ENCODE measurements at regions not wholly inside any gene's neighbourhood (a gene's known extent, or its start where the extent isn't known, plus 50 kb on each side); places are given as distances from the start of the nearest gene placed in this dataset.

GRCh38 chr5:8694545-8694944 lies 825.6 kb downstream of the MTRR start:
- Mint-ChIP-seq H3K9me3 (peaks cover 2% of the 10 kb centered on the region), H3K27me3 (ENCODE audit: insufficient read depth) (no peaks in the 10 kb centered on the region), H3K27ac (no peak overlapping the region), H3K4me3 (no peak overlapping the region), H3K36me3 (ENCODE audit: low read depth) (no peaks in the 10 kb centered on the region), H3K4me1 (no peaks in the 10 kb centered on the region)
- H3K4me3 ChIP-seq (ENCODE audit: low read length), result no peak overlapping the region
- H3K9me3 ChIP-seq (ENCODE audit: control insufficient read depth, low read length), result no peaks in the 10 kb centered on the region
- DNase-seq, result no peak
- no peak overlapping the region for H3K27ac ChIP-seq (ENCODE audit: low read depth, low read length)
- WGBS, 2 experiments (ENCODE audit: insufficient coverage in 1 of 2, insufficient read length in 1 of 2), result 91 to 95% methylated on average over 3 of the region's 3 CpGs
- no peak overlapping the region for H3K9ac ChIP-seq (ENCODE audit: extremely low read depth, low read length, poor library complexity, severe bottlenecking)
- no peaks in the 10 kb centered on the region for H3K4me1 ChIP-seq (ENCODE audit: control insufficient read depth, insufficient read depth, low read length)
- H3K27me3 ChIP-seq (ENCODE audit: control insufficient read depth, insufficient read depth, low read length, poor library complexity, severe bottlenecking), result no peaks in the 10 kb centered on the region
- no peaks in the 10 kb centered on the region for H3K36me3 ChIP-seq (ENCODE audit: control insufficient read depth, insufficient read depth, low read length)
- TF ChIP-seq CTCF (conservative IDR thresholded peaks at IDR 0.05), result no peak

GRCh38 chr5:8695902-8696845 lies 827.2 kb downstream of the MTRR start:
- no peak overlapping the region for H3K4me3 Mint-ChIP-seq
- H3K27ac ChIP-seq (ENCODE audit: low read depth, low read length), result no peak overlapping the region
- H3K27me3 ChIP-seq (ENCODE audit: control insufficient read depth, insufficient read depth, low read length, poor library complexity, severe bottlenecking), result no peaks in the 10 kb centered on the region
- no peaks in the 10 kb centered on the region for H3K36me3 ChIP-seq (ENCODE audit: control insufficient read depth, insufficient read depth, low read length)
- TF ChIP-seq CTCF (conservative IDR thresholded peaks at IDR 0.05), result no peak
- H3K36me3 Mint-ChIP-seq (ENCODE audit: low read depth), result no peaks in the 10 kb centered on the region
- H3K9me3 ChIP-seq (ENCODE audit: control insufficient read depth, low read length), result no peaks in the 10 kb centered on the region
- H3K4me3 ChIP-seq (ENCODE audit: low read length), result no peak overlapping the region
- no peak for DNase-seq
- no peaks in the 10 kb centered on the region for H3K27me3 Mint-ChIP-seq (ENCODE audit: insufficient read depth)
- H3K9ac ChIP-seq (ENCODE audit: extremely low read depth, low read length, poor library complexity, severe bottlenecking), result no peak overlapping the region
- no peaks in the 10 kb centered on the region for H3K4me1 Mint-ChIP-seq
- H3K27ac Mint-ChIP-seq, result no peak overlapping the region
- no peaks in the 10 kb centered on the region for H3K4me1 ChIP-seq (ENCODE audit: control insufficient read depth, insufficient read depth, low read length)
- 88 to 89% methylated on average over 4 to 10 of the region's 10 CpGs for WGBS, 2 experiments (ENCODE audit: insufficient coverage in 1 of 2, insufficient read length in 1 of 2)
- H3K9me3 Mint-ChIP-seq, result peaks cover 2% of the 10 kb centered on the region

- H3K27ac ChIP-seq (ENCODE audit: low read depth, low read length), result no peak overlapping the region
- H3K36me3 ChIP-seq (ENCODE audit: control insufficient read depth, insufficient read depth, low read length), result no peaks in the 10 kb centered on the region
- Mint-ChIP-seq H3K4me3 (no peak overlapping the region), H3K36me3 (ENCODE audit: low read depth) (no peaks in the 10 kb centered on the region), H3K27ac (no peak overlapping the region), H3K4me1 (no peaks in the 10 kb centered on the region), H3K9me3 (peaks cover 2% of the 10 kb centered on the region), H3K27me3 (ENCODE audit: insufficient read depth) (no peaks in the 10 kb centered on the region)
- no peaks in the 10 kb centered on the region for H3K9me3 ChIP-seq (ENCODE audit: control insufficient read depth, low read length)
- no peak for TF ChIP-seq CTCF (conservative IDR thresholded peaks at IDR 0.05)
- DNase-seq, result no peak
- no peaks in the 10 kb centered on the region for H3K27me3 ChIP-seq (ENCODE audit: control insufficient read depth, insufficient read depth, low read length, poor library complexity, severe bottlenecking)
- 94 to 100% methylated on average over 1 to 5 of the region's 5 CpGs for WGBS, 2 experiments (ENCODE audit: insufficient coverage in 1 of 2, insufficient read length in 1 of 2)
- no peaks in the 10 kb centered on the region for H3K4me1 ChIP-seq (ENCODE audit: control insufficient read depth, insufficient read depth, low read length)
- H3K9ac ChIP-seq (ENCODE audit: extremely low read depth, low read length, poor library complexity, severe bottlenecking), result no peak overlapping the region
- H3K4me3 ChIP-seq (ENCODE audit: low read length), result no peak overlapping the region
These were observed 831.3 kb downstream of the MTRR start for GRCh38 chr5:8700222-8700621.

All from endodermal cell (in vitro differentiated cells).